Glutamatergic neuron (in vitro differentiated cells): ENCODE measurements at regions not wholly inside any gene's neighbourhood (a gene's known extent, or its start where the extent isn't known, plus 50 kb on each side); places are given as distances from the start of the nearest gene placed in this dataset.

ENCODE experiments used
- DNase-seq: peaks from one replicate; pipeline ENCODE4 v3.0.0; 2022
- H3K27ac Mint-ChIP-seq: one replicate; pipeline ENCODE4 v1.8.0; 2020; ENCODE audit warnings: mild to moderate bottlenecking, mixed read lengths, inconsistent platforms; ENCODE audit not compliant: unreplicated experiment
- H3K27me3 Mint-ChIP-seq: one replicate; pipeline ENCODE4 v1.8.0; 2020; ENCODE audit warnings: mild to moderate bottlenecking, moderate library complexity, mixed read lengths, inconsistent platforms; ENCODE audit not compliant: unreplicated experiment
- H3K36me3 Mint-ChIP-seq: one replicate; pipeline ENCODE4 v1.8.0; 2020; ENCODE audit warnings: mild to moderate bottlenecking, mixed read lengths, inconsistent platforms; ENCODE audit not compliant: unreplicated experiment
- H3K4me1 Mint-ChIP-seq: one replicate; pipeline ENCODE4 v1.8.0; 2020; ENCODE audit warnings: mild to moderate bottlenecking, low read depth, mixed read lengths, inconsistent platforms; ENCODE audit not compliant: unreplicated experiment
- H3K4me3 Mint-ChIP-seq: one replicate; pipeline ENCODE4 v1.8.0; 2020; ENCODE audit warnings: mild to moderate bottlenecking, mixed read lengths, inconsistent platforms; ENCODE audit not compliant: unreplicated experiment
- H3K9me3 Mint-ChIP-seq: one replicate; pipeline ENCODE4 v1.8.0; 2020; ENCODE audit warnings: mild to moderate bottlenecking, moderate library complexity, mixed read lengths, inconsistent platforms; ENCODE audit not compliant: unreplicated experiment
- TF ChIP-seq, protein P1 (sequence below): fragments of 200-600 bp; sonication (generic); IDR thresholded peaks from one replicate; pipeline ENCODE4 v1.5.0; 2021; ENCODE audit not compliant: partially characterized antibody, unreplicated experiment

GRCh38 chr4:156607478-156607857 lies 364.1 kb downstream of the PDGFC start:
- TF ChIP-seq, protein P1, sequence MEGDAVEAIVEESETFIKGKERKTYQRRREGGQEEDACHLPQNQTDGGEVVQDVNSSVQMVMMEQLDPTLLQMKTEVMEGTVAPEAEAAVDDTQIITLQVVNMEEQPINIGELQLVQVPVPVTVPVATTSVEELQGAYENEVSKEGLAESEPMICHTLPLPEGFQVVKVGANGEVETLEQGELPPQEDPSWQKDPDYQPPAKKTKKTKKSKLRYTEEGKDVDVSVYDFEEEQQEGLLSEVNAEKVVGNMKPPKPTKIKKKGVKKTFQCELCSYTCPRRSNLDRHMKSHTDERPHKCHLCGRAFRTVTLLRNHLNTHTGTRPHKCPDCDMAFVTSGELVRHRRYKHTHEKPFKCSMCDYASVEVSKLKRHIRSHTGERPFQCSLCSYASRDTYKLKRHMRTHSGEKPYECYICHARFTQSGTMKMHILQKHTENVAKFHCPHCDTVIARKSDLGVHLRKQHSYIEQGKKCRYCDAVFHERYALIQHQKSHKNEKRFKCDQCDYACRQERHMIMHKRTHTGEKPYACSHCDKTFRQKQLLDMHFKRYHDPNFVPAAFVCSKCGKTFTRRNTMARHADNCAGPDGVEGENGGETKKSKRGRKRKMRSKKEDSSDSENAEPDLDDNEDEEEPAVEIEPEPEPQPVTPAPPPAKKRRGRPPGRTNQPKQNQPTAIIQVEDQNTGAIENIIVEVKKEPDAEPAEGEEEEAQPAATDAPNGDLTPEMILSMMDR, result no peak
- no peaks in the 10 kb centered on the region for H3K27me3 Mint-ChIP-seq
- peaks cover 3% of the 10 kb centered on the region for H3K4me1 Mint-ChIP-seq
- no peaks in the 10 kb centered on the region for H3K36me3 Mint-ChIP-seq
- H3K27ac Mint-ChIP-seq, result no peak overlapping the region
- no peak for DNase-seq
- H3K4me3 Mint-ChIP-seq, result no peak overlapping the region
- no peaks in the 10 kb centered on the region for H3K9me3 Mint-ChIP-seq

DNA sequence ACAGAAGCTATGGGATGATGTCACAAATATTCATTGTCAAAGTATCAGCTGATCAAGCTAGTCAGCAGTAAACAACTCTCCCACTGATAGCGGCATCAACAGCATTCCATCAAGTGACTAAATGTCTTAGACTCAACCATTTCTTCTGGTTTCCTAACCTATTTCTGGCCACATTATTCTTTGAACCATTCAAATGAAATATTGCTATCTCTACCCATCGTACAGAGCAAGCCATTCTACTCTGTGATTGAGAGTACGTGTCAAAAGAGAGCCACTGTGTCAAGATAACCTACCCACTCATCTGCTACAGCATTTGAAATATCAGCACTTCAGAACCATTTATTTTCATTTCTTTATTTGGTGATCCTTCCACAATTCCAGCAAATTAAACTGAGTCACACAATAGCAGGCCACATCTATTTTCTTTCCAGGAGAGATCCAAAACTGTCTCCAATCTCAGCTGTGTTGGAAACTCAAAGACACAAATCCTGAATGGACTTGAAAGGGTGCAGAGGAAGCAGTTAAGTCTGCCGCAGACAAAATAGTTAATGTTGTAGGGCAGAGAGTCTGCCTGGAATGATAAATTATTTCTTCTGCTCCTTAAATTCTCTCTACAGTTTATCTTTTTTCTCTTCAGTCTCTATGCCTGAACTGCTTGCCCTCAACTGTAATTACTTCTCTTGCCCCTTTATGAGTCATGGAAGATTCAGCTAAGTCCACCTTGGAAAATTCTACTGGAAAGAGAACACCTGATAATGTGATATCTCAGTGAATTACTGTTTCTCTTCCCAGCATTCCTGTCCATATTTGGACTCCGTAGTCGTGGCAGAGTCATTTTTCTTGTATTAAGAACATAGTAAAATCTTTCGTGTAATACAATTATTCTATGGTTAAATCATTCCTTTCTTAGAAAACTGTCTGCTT lies 364.8 kb downstream of the PDGFC start:
- no peaks in the 10 kb centered on the region for H3K27me3 Mint-ChIP-seq
- DNase-seq, result no peak
- peaks cover 3% of the 10 kb centered on the region for H3K4me1 Mint-ChIP-seq
- H3K27ac Mint-ChIP-seq, result no peak overlapping the region
- TF ChIP-seq, protein P1, result no peak
- no peaks in the 10 kb centered on the region for H3K9me3 Mint-ChIP-seq
- no peaks in the 10 kb centered on the region for H3K36me3 Mint-ChIP-seq
- H3K4me3 Mint-ChIP-seq, result no peak overlapping the region

- TF ChIP-seq, protein P1, result no peak
- H3K27me3 Mint-ChIP-seq, result peaks cover 1% of the 10 kb centered on the region
- peaks cover 5% of the 10 kb centered on the region for H3K36me3 Mint-ChIP-seq
- DNase-seq, result no peak
- no peak overlapping the region for H3K27ac Mint-ChIP-seq
- peaks cover 1% of the 10 kb centered on the region for H3K4me1 Mint-ChIP-seq
- H3K4me3 Mint-ChIP-seq, result no peak overlapping the region
- peaks cover 4% of the 10 kb centered on the region for H3K9me3 Mint-ChIP-seq
These were observed 373.4 kb downstream of the PDGFC start for GRCh38 chr4:156598138-156598681.

- Mint-ChIP-seq H3K4me1 (peaks cover 1% of the 10 kb centered on the region), H3K27ac (no peak overlapping the region), H3K4me3 (no peak overlapping the region), H3K27me3 (peaks cover 1% of the 10 kb centered on the region), H3K9me3 (peaks cover 4% of the 10 kb centered on the region), H3K36me3 (peaks cover 5% of the 10 kb centered on the region)
- no peak for DNase-seq
- TF ChIP-seq, protein P1, result no peak
These were observed 374.8 kb downstream of the PDGFC start for GRCh38 chr4:156596706-156597329.

DNA sequence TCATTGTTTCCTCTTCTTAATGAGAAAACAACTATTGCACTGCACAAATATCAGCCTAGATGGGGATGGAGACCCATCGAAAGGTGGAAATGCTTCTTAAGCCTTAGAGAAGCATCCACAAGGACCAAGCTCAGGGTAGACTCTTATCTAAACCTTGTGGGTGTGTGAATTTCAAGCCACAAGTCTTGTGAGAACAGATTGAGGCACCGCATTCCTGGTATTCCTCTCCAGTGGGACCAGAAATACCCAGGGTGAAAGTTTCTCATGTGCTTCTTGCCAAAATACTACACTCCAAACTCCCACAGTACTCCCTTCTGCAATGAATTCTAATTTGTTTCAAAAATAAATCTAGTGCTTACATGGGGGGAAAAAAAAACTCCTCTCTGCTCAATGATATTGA lies 375.6 kb downstream of the PDGFC start:
- Mint-ChIP-seq H3K9me3 (peaks cover 2% of the 10 kb centered on the region), H3K27ac (no peak overlapping the region), H3K36me3 (peaks cover 5% of the 10 kb centered on the region), H3K27me3 (no peaks in the 10 kb centered on the region), H3K4me3 (no peak overlapping the region), H3K4me1 (peaks cover 1% of the 10 kb centered on the region)
- TF ChIP-seq, protein P1, result no peak
- no peak for DNase-seq
